ENCODE measurements at regions not wholly inside any gene's neighbourhood (a gene's known extent, or its start where the extent isn't known, plus 50 kb on each side); places are given as distances from the start of the nearest gene placed in this dataset.

- DNase-seq: no peak
- no peaks in the 10 kb centered on the region for H3K4me1 Mint-ChIP-seq (ENCODE audit: low read depth, unreplicated experiment)
- H3K9me3 Mint-ChIP-seq (ENCODE audit: unreplicated experiment): no peaks in the 10 kb centered on the region
- no peak overlapping the region for H3K27ac Mint-ChIP-seq (ENCODE audit: unreplicated experiment)
- no peak overlapping the region for H3K4me3 Mint-ChIP-seq (ENCODE audit: unreplicated experiment)
- H3K36me3 Mint-ChIP-seq (ENCODE audit: unreplicated experiment): no peaks in the 10 kb centered on the region
- no peaks in the 10 kb centered on the region for H3K27me3 Mint-ChIP-seq (ENCODE audit: unreplicated experiment)
- no peak for TF ChIP-seq CTCF (IDR thresholded peaks at IDR 0.05; ENCODE audit: partially characterized antibody, unreplicated experiment)
Observed at GRCh38 chr2:234583331-234583730, 86.5 kb upstream of the ARL4C start.

- Mint-ChIP-seq H3K27ac (ENCODE audit: unreplicated experiment) (no peak overlapping the region), H3K4me1 (ENCODE audit: low read depth, unreplicated experiment) (no peaks in the 10 kb centered on the region), H3K4me3 (ENCODE audit: unreplicated experiment) (no peak overlapping the region), H3K27me3 (ENCODE audit: unreplicated experiment) (no peaks in the 10 kb centered on the region), H3K36me3 (ENCODE audit: unreplicated experiment) (no peaks in the 10 kb centered on the region), H3K9me3 (ENCODE audit: unreplicated experiment) (no peaks in the 10 kb centered on the region)
- no peak for TF ChIP-seq CTCF (IDR thresholded peaks at IDR 0.05; ENCODE audit: partially characterized antibody, unreplicated experiment)
- DNase-seq: no peak
Observed at GRCh38 chr2:234580686-234581085, 83.8 kb upstream of the ARL4C start.

- H3K27me3 Mint-ChIP-seq (ENCODE audit: unreplicated experiment): no peaks in the 10 kb centered on the region
- H3K27ac Mint-ChIP-seq (ENCODE audit: unreplicated experiment): no peak overlapping the region
- no peak for TF ChIP-seq CTCF (IDR thresholded peaks at IDR 0.05; ENCODE audit: partially characterized antibody, unreplicated experiment)
- DNase-seq: no peak
- no peak overlapping the region for H3K4me3 Mint-ChIP-seq (ENCODE audit: unreplicated experiment)
- H3K36me3 Mint-ChIP-seq (ENCODE audit: unreplicated experiment): no peaks in the 10 kb centered on the region
- H3K9me3 Mint-ChIP-seq (ENCODE audit: unreplicated experiment): no peaks in the 10 kb centered on the region
- no peaks in the 10 kb centered on the region for H3K4me1 Mint-ChIP-seq (ENCODE audit: low read depth, unreplicated experiment)
Observed at GRCh38 chr2:234579231-234579962, 82.5 kb upstream of the ARL4C start.

- Mint-ChIP-seq H3K4me3 (ENCODE audit: unreplicated experiment) (no peak overlapping the region), H3K9me3 (ENCODE audit: unreplicated experiment) (peaks cover under 1% of the 10 kb centered on the region), H3K27me3 (ENCODE audit: unreplicated experiment) (no peaks in the 10 kb centered on the region), H3K27ac (ENCODE audit: unreplicated experiment) (no peak overlapping the region), H3K36me3 (ENCODE audit: unreplicated experiment) (no peaks in the 10 kb centered on the region), H3K4me1 (ENCODE audit: low read depth, unreplicated experiment) (no peaks in the 10 kb centered on the region)
- no peak for TF ChIP-seq CTCF (IDR thresholded peaks at IDR 0.05; ENCODE audit: partially characterized antibody, unreplicated experiment)
- no peak for DNase-seq
Observed at GRCh38 chr2:234578389-234578788, 81.5 kb upstream of the ARL4C start.

- Mint-ChIP-seq H3K9me3 (ENCODE audit: unreplicated experiment) (peaks cover 3% of the 10 kb centered on the region), H3K36me3 (ENCODE audit: unreplicated experiment) (no peaks in the 10 kb centered on the region), H3K4me1 (ENCODE audit: low read depth, unreplicated experiment) (no peaks in the 10 kb centered on the region), H3K27ac (ENCODE audit: unreplicated experiment) (no peak overlapping the region), H3K4me3 (ENCODE audit: unreplicated experiment) (no peak overlapping the region), H3K27me3 (ENCODE audit: unreplicated experiment) (no peaks in the 10 kb centered on the region)
- TF ChIP-seq CTCF (IDR thresholded peaks at IDR 0.05; ENCODE audit: partially characterized antibody, unreplicated experiment): no peak
- DNase-seq: no peak
Observed at GRCh38 chr2:234577191-234577590, 80.3 kb upstream of the ARL4C start.

Data from glutamatergic neuron (in vitro differentiated cells).